ENCODE measurements at regions not wholly inside any gene's neighbourhood (a gene's known extent, or its start where the extent isn't known, plus 50 kb on each side); places are given as distances from the start of the nearest gene placed in this dataset.

- Histone ChIP-seq H3K27ac (no peak overlapping the region), H3K27me3 (no peaks in the 10 kb centered on the region), H3K9me3 (no peaks in the 10 kb centered on the region), H3K36me3 (no peaks in the 10 kb centered on the region), H3K4me1 (no peaks in the 10 kb centered on the region), H3K4me3 (no peak overlapping the region)
- intact Hi-C loops (cut with DNase I) = no loop called here
- DNase-seq = no peak
- TF ChIP-seq, protein P1, sequence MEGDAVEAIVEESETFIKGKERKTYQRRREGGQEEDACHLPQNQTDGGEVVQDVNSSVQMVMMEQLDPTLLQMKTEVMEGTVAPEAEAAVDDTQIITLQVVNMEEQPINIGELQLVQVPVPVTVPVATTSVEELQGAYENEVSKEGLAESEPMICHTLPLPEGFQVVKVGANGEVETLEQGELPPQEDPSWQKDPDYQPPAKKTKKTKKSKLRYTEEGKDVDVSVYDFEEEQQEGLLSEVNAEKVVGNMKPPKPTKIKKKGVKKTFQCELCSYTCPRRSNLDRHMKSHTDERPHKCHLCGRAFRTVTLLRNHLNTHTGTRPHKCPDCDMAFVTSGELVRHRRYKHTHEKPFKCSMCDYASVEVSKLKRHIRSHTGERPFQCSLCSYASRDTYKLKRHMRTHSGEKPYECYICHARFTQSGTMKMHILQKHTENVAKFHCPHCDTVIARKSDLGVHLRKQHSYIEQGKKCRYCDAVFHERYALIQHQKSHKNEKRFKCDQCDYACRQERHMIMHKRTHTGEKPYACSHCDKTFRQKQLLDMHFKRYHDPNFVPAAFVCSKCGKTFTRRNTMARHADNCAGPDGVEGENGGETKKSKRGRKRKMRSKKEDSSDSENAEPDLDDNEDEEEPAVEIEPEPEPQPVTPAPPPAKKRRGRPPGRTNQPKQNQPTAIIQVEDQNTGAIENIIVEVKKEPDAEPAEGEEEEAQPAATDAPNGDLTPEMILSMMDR (IDR thresholded peaks at IDR 0.05) = no peak
- no peak for ATAC-seq
These were observed 1041.3 kb downstream of the AMY1C start for GRCh38 chr1:104791030-104791429.

DNA sequence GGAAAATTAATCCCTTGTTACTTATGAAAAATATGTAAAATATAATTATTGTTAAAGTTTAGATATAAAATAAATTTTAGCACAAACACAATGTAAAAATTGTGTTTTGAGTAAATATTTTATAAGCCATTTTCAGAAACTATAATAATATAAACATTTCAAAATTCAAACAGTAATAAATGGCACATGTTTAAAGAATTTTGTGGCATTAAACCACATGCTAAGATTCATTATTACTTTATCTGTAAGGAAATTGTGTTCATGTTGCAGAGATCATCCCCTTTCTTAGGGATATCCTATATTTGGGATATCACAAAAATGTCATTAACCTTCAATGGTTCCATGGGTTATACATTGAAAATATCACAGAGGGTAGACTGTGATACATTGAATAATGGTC, 1044.3 kb downstream of the AMY1C start:
- H3K9me3 ChIP-seq = no peaks in the 10 kb centered on the region
- H3K36me3 ChIP-seq = no peaks in the 10 kb centered on the region
- intact Hi-C loops (cut with DNase I) = no loop called here
- no peak overlapping the region for H3K27ac ChIP-seq
- DNase-seq (no peak), ATAC-seq (no peak)
- H3K4me1 ChIP-seq = no peaks in the 10 kb centered on the region
- TF ChIP-seq, protein P1 (IDR thresholded peaks at IDR 0.05) = no peak
- no peak overlapping the region for H3K4me3 ChIP-seq
- no peaks in the 10 kb centered on the region for H3K27me3 ChIP-seq

GRCh38 chr1:104795931-104796330, 1046.2 kb downstream of the AMY1C start:
- no peak for ATAC-seq
- TF ChIP-seq, protein P1 (IDR thresholded peaks at IDR 0.05) = no peak
- Histone ChIP-seq H3K9me3 (no peaks in the 10 kb centered on the region), H3K27me3 (no peaks in the 10 kb centered on the region), H3K4me3 (no peak overlapping the region), H3K4me1 (no peaks in the 10 kb centered on the region), H3K27ac (no peak overlapping the region), H3K36me3 (no peaks in the 10 kb centered on the region)
- DNase-seq = no peak
- intact Hi-C loops (cut with DNase I) = no loop called here

- Histone ChIP-seq H3K4me3 (no peak overlapping the region), H3K36me3 (no peaks in the 10 kb centered on the region), H3K27ac (no peak overlapping the region), H3K27me3 (no peaks in the 10 kb centered on the region), H3K9me3 (no peaks in the 10 kb centered on the region), H3K4me1 (no peaks in the 10 kb centered on the region)
- TF ChIP-seq, protein P1 (IDR thresholded peaks at IDR 0.05) = no peak
- intact Hi-C loops (cut with DNase I) = no loop called here
- DNase-seq (no peak), ATAC-seq (no peak)
These were observed 1048.3 kb downstream of the AMY1C start for GRCh38 chr1:104797982-104798381.

DNA sequence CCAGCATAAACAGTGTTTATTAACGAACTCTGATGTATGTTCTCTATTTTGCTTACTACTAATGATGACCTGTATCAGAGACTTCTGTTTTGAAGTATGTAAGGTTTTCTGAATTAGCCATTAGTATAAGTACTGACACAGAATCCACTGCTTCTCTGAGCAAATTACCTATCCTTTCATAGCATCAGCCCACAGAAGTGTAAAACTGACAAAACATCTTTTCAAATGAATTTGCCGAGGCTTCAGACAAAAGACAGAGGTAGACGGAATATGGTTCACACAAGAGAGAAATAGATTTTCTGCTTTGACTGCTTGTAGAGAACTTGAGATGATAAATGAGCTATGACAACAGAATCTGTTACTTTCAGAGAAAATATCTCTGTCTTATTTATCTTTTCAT, 1051.6 kb downstream of the AMY1C start:
- H3K9me3 ChIP-seq = no peaks in the 10 kb centered on the region
- H3K27ac ChIP-seq = no peak overlapping the region
- TF ChIP-seq, protein P1 (IDR thresholded peaks at IDR 0.05) = no peak
- intact Hi-C loops (cut with DNase I) = no loop called here
- DNase-seq (no peak), ATAC-seq (no peak)
- no peaks in the 10 kb centered on the region for H3K36me3 ChIP-seq
- no peaks in the 10 kb centered on the region for H3K27me3 ChIP-seq
- no peaks in the 10 kb centered on the region for H3K4me1 ChIP-seq
- no peak overlapping the region for H3K4me3 ChIP-seq

DNA sequence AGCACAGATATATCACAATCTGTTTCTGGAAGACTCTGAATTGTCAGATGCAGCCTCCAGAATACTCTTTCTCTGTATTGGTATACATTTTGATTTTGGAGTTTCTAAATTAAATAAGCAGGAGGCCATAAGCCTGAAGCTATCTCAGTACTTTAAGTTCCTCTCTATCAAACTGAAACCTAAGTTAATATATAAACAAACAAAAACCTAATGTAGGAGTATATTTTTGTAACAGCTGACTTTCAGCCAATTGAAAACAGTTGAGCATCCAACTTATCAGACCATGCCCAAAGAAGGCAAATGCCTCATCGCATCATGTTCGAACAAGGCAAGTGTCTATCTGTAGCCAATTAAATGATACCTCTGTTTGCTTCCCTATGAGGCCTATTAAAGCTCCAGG, 1054.4 kb downstream of the AMY1C start:
- Histone ChIP-seq H3K9me3 (no peaks in the 10 kb centered on the region), H3K27me3 (no peaks in the 10 kb centered on the region), H3K36me3 (no peaks in the 10 kb centered on the region), H3K27ac (no peak overlapping the region), H3K4me1 (no peaks in the 10 kb centered on the region), H3K4me3 (no peak overlapping the region)
- intact Hi-C loops (cut with DNase I) = no loop called here
- TF ChIP-seq, protein P1 (IDR thresholded peaks at IDR 0.05) = no peak
- no peak for ATAC-seq
- DNase-seq = no peak

Data from upper lobe of right lung (tissue), 1 donor.